ENCODE measurements at regions not wholly inside any gene's neighbourhood (a gene's known extent, or its start where the extent isn't known, plus 50 kb on each side); places are given as distances from the start of the nearest gene placed in this dataset.
A peak's percentile ranks its signal among the peaks of the same experiment; 100 is the strongest.

DNA sequence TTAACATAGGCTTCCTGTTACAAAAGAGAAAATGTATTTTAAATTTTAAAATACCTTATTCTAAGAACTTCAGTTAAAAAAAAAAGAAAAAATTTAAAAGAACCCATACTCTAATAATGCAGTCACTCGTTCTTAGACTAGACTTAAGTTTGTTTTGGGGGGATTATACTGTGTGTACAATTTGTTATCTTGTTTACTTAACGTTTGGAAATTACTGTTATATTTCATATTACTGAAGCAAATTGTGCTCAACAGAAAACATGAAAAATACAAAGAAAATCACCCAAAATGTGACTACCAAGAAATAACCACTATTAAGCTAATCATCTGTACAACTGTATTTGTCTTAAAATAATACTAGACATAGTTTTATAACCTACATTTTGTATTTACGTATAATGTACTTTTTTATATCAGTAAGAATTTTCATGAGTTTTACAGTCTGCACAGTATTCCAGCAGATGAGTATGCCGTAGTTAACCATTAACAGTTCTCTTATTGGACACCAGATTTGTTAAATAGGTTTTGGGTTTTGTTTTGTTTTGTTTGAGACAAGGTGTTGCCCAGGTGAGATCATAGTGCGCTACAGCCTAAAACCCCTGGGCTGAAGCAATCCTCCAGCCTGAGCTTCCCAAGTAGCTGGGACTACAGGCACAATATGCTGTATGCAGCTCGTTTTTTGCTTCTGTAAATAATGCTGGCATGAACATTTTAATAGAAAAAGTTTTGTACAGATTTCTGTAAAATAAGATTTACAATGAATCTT lies 88.8 kb upstream of the CHD2 start:
- H3K4me3 ChIP-seq: peak overlapping the region; percentile 75
- H3K4me1 ChIP-seq: peaks cover 36% of the 10 kb centered on the region
- no peaks in the 10 kb centered on the region for H3K36me3 ChIP-seq
- H3K27ac ChIP-seq (replicated peaks): peak overlapping the region; percentile 100
- H3K9me3 ChIP-seq (replicated peaks): no peaks in the 10 kb centered on the region
- no peaks in the 10 kb centered on the region for H3K27me3 ChIP-seq (ENCODE audit: low read depth)
- TF ChIP-seq, protein P1, sequence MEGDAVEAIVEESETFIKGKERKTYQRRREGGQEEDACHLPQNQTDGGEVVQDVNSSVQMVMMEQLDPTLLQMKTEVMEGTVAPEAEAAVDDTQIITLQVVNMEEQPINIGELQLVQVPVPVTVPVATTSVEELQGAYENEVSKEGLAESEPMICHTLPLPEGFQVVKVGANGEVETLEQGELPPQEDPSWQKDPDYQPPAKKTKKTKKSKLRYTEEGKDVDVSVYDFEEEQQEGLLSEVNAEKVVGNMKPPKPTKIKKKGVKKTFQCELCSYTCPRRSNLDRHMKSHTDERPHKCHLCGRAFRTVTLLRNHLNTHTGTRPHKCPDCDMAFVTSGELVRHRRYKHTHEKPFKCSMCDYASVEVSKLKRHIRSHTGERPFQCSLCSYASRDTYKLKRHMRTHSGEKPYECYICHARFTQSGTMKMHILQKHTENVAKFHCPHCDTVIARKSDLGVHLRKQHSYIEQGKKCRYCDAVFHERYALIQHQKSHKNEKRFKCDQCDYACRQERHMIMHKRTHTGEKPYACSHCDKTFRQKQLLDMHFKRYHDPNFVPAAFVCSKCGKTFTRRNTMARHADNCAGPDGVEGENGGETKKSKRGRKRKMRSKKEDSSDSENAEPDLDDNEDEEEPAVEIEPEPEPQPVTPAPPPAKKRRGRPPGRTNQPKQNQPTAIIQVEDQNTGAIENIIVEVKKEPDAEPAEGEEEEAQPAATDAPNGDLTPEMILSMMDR (IDR thresholded peaks at IDR 0.05; ENCODE audit: borderline replicate concordance): no peak
- DNase-seq: no peak
- intact Hi-C loops (cut with micrococcal nuclease): loop anchor here (5.0 kb wide), 2 partner anchors 91 to 106 kb away; partner anchors contain the start of gene CHD2

- TF ChIP-seq, protein P1 (IDR thresholded peaks at IDR 0.05; ENCODE audit: borderline replicate concordance): no peak
- no peaks in the 10 kb centered on the region for H3K9me3 ChIP-seq (replicated peaks)
- DNase-seq: no peak
- H3K27me3 ChIP-seq (ENCODE audit: low read depth): no peaks in the 10 kb centered on the region
- H3K27ac ChIP-seq (replicated peaks): peak overlapping the region; percentile 100
- peak overlapping the region; percentile 75 for H3K4me3 ChIP-seq
- no peaks in the 10 kb centered on the region for H3K36me3 ChIP-seq
- peaks cover 36% of the 10 kb centered on the region for H3K4me1 ChIP-seq
- intact Hi-C loops (cut with micrococcal nuclease): loop anchor here (5.0 kb wide), 2 partner anchors 90 to 105 kb away; partner anchors contain the start of gene CHD2
These were observed 87.9 kb upstream of the CHD2 start for GRCh38 chr15:92812271-92812670.

DNA sequence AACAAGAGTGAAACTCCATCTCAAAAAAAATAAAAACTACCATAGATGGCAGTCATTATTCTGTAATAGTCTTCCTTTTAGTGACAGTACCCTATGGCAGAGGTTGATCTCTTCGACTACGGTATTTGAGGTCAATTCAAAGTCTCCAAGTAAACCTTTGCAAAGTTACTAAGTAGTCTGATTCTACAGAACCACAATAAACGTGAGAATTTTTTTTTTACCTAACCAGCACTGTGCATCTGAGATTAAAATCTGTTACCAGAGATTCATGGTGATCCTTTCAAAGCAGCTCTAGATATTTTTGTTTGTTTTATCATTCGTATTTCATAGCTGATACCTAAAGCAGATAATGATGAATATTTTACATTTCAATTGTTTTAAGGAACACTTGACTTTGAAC lies 86.6 kb upstream of the CHD2 start:
- Histone ChIP-seq H3K27me3 (ENCODE audit: low read depth) (no peaks in the 10 kb centered on the region), H3K4me3 (no peak overlapping the region), H3K27ac (replicated peaks) (no peak overlapping the region), H3K9me3 (replicated peaks) (no peaks in the 10 kb centered on the region), H3K36me3 (no peaks in the 10 kb centered on the region), H3K4me1 (peaks cover 25% of the 10 kb centered on the region)
- intact Hi-C loops (cut with micrococcal nuclease): loop anchor here (5.0 kb wide), 2 partner anchors 89 to 104 kb away; partner anchors contain the start of gene CHD2
- no peak for DNase-seq
- TF ChIP-seq, protein P1 (IDR thresholded peaks at IDR 0.05; ENCODE audit: borderline replicate concordance): no peak

DNA sequence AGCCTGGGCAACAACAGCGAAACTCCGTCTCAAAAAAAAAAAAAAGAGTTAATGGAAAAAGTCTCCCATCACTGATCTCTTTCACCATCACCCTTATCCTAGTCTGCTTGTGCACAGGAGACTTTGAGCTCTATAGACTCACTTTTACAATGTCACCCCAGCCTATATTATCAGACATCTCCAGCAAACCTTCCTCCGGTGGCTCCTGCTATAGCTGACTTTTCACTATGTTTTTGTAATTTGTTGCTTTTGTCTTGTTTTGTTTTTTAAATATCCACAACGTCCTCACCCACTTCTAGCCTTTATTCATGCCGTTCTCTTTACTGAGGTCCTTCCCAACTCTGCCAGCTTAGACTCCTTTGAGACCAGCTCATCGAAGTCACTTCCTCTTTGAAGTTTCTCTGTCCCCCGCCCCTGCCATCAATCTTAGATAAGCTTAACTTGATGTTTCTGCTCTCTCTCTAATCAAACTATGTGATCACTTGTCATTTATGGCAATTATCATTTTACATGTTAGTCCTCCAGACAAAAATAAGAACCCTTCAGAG lies 82.7 kb upstream of the CHD2 start:
- TF ChIP-seq, protein P1 (IDR thresholded peaks at IDR 0.05; ENCODE audit: borderline replicate concordance): no peak
- no peak for DNase-seq
- H3K27ac ChIP-seq (replicated peaks): no peak overlapping the region
- H3K4me3 ChIP-seq: no peak overlapping the region
- intact Hi-C loops (cut with micrococcal nuclease): no loop called here
- H3K4me1 ChIP-seq: peaks cover 16% of the 10 kb centered on the region
- no peaks in the 10 kb centered on the region for H3K9me3 ChIP-seq (replicated peaks)
- no peaks in the 10 kb centered on the region for H3K27me3 ChIP-seq (ENCODE audit: low read depth)
- no peaks in the 10 kb centered on the region for H3K36me3 ChIP-seq

DNA sequence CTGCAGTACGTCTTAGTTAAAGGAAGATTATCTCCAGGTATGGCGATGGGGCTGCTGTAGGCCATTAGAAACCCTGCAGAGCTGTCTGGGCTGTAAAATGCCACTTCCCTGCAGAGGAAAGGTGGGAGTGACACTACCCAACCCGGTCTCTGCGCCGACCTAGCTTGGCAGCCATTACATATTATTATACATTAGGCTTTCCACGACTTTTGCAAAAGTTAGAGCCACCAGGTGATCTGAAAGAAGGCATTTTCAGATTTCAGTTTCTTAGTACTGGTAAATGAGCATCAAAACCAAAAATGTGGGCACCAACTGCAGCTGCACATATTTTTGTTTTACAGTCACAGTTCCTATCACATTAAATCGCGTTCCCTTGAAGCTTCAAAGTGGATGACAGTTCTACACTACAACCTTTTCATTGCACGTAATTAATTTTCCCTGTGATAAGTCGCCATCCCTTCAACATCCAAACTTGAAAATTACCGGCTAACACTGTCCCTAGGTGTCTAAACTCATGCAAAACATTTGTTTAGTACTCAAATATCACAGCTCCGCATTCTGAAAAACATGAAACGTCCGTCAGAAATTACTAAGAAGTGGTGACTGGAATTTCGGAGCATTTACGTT lies 81.4 kb upstream of the CHD2 start:
- H3K9me3 ChIP-seq (replicated peaks): no peaks in the 10 kb centered on the region
- H3K27ac ChIP-seq (replicated peaks): peak overlapping the region; percentile 84
- H3K4me3 ChIP-seq: peak overlapping the region; percentile 59
- TF ChIP-seq, protein P1 (IDR thresholded peaks at IDR 0.05; ENCODE audit: borderline replicate concordance): no peak
- H3K4me1 ChIP-seq: peaks cover 16% of the 10 kb centered on the region
- no peaks in the 10 kb centered on the region for H3K36me3 ChIP-seq
- H3K27me3 ChIP-seq (ENCODE audit: low read depth): no peaks in the 10 kb centered on the region
- intact Hi-C loops (cut with micrococcal nuclease): no loop called here
- DNase-seq: no peak

Data from left ventricle myocardium inferior (tissue), 1 donor.